ENCODE measurements at regions not wholly inside any gene's neighbourhood (a gene's known extent, or its start where the extent isn't known, plus 50 kb on each side); places are given as distances from the start of the nearest gene placed in this dataset.

DNA sequence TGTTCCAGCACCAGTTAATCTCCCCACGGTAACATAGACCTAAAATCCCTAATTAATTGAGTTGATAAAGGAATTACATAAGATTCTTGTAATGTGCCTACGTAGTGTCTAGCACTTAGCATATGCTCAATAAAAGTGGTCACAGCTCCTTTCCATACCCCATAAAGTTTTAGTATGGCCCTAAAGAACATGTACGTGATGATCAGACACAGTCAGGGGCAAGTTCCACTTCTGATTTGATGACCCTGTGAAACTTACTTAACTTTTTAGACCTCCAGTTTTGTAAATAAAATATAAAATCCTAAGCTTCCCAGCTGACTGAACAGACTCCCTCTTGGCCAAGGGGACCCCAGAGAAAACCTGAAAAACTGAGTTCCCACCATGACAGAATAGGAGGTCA is 391.3 kb upstream of the ERCC4 start:
- ChIA-PET CTCF (ENCODE audit: partially characterized antibody) (no interaction called here), POLR2A (ENCODE audit: partially characterized antibody) (no interaction called here)
- no peak overlapping the region for H3K4me3 ChIP-seq (ENCODE audit: low read length in 2 of 2)
- no peaks in the 10 kb centered on the region for H3K27me3 ChIP-seq (ENCODE audit: insufficient read depth, low read length)
- H3K27ac ChIP-seq (ENCODE audit: low read depth, low read length) = no peak overlapping the region
- H3K36me3 Mint-ChIP-seq = no peaks in the 10 kb centered on the region
- H3K36me3 ChIP-seq (ENCODE audit: insufficient read depth, low read length) = no peaks in the 10 kb centered on the region
- no peak overlapping the region for H3K4me3 Mint-ChIP-seq
- intact Hi-C loops (cut with micrococcal nuclease) = no loop called here
- no peaks in the 10 kb centered on the region for H3K4me1 Mint-ChIP-seq
- no peaks in the 10 kb centered on the region for H3K9me3 ChIP-seq (ENCODE audit: control insufficient read depth in 1 of 2, low read length in 2 of 2)
- H3K27me3 Mint-ChIP-seq = no peaks in the 10 kb centered on the region
- no peak overlapping the region for H3K27ac Mint-ChIP-seq
- DNase-seq = no peak
- H3K4me1 ChIP-seq (ENCODE audit: insufficient read depth, low read length) = no peaks in the 10 kb centered on the region
- H3K9me3 Mint-ChIP-seq = peaks cover 0 to 11% (median 4%) of the 10 kb centered on the region in 8 donors

- Histone ChIP-seq H3K4me3 (ENCODE audit: low read length in 2 of 2) (no peak overlapping the region), H3K36me3 (ENCODE audit: insufficient read depth, low read length) (no peaks in the 10 kb centered on the region), H3K27me3 (ENCODE audit: insufficient read depth, low read length) (no peaks in the 10 kb centered on the region), H3K27ac (ENCODE audit: low read depth, low read length) (no peak overlapping the region), H3K9me3 (ENCODE audit: control insufficient read depth in 1 of 2, low read length in 2 of 2) (no peaks in the 10 kb centered on the region), H3K4me1 (ENCODE audit: insufficient read depth, low read length) (no peaks in the 10 kb centered on the region)
- H3K4me3 Mint-ChIP-seq = no peak overlapping the region
- no peaks in the 10 kb centered on the region for H3K27me3 Mint-ChIP-seq
- no peaks in the 10 kb centered on the region for H3K36me3 Mint-ChIP-seq
- ChIA-PET POLR2A (ENCODE audit: partially characterized antibody) (no interaction called here), CTCF (ENCODE audit: partially characterized antibody) (no interaction called here)
- DNase-seq = no peak
- intact Hi-C loops (cut with micrococcal nuclease) = no loop called here
- no peaks in the 10 kb centered on the region for H3K4me1 Mint-ChIP-seq
- no peak overlapping the region for H3K27ac Mint-ChIP-seq
- H3K9me3 Mint-ChIP-seq = peaks cover 0 to 11% (median 5%) of the 10 kb centered on the region in 8 donors
Measured at GRCh38 chr16:13529193-13529982, 390.6 kb upstream of the ERCC4 start.

DNA sequence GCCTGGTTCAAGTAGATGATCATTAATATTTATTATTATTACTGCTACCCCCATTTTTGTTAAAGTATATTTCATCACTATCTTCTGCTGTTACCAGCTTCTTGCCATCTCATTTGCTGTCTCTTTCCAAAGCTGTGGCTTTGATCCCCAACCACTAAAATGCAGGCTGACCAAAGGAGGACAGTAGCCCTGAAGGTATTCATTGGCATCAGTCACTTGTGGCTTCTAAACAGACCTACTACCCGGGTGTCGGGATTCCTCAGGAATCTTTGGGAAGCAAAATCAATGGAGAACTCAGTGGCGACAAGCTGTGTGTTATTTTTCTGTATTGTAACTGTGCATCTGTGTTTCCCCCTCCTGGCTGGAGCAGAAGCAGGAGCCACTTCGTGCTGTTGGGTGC is 379.2 kb upstream of the ERCC4 start:
- H3K27ac ChIP-seq (ENCODE audit: low read depth, low read length) = no peak overlapping the region
- Mint-ChIP-seq H3K9me3 (peaks cover 2 to 11% (median 4%) of the 10 kb centered on the region in 8 donors), H3K4me1 (no peaks in the 10 kb centered on the region), H3K4me3 (no peak overlapping the region), H3K36me3 (no peaks in the 10 kb centered on the region), H3K27me3 (no peaks in the 10 kb centered on the region), H3K27ac (no peak overlapping the region)
- no peak for DNase-seq
- CTCF ChIA-PET (ENCODE audit: partially characterized antibody) = no interaction called here
- intact Hi-C loops (cut with micrococcal nuclease) = no loop called here
- no peaks in the 10 kb centered on the region for H3K36me3 ChIP-seq (ENCODE audit: insufficient read depth, low read length)
- H3K4me3 ChIP-seq (ENCODE audit: low read length in 2 of 2) = no peak overlapping the region
- POLR2A ChIA-PET (ENCODE audit: partially characterized antibody) = no interaction called here
- H3K9me3 ChIP-seq (ENCODE audit: control insufficient read depth in 1 of 2, low read length in 2 of 2) = no peaks in the 10 kb centered on the region
- no peaks in the 10 kb centered on the region for H3K27me3 ChIP-seq (ENCODE audit: insufficient read depth, low read length)
- H3K4me1 ChIP-seq (ENCODE audit: insufficient read depth, low read length) = no peaks in the 10 kb centered on the region

GRCh38 chr16:13542284-13542683 is 377.7 kb upstream of the ERCC4 start:
- Histone ChIP-seq H3K9me3 (ENCODE audit: control insufficient read depth in 1 of 2, low read length in 2 of 2) (no peaks in the 10 kb centered on the region), H3K4me3 (ENCODE audit: low read length in 2 of 2) (no peak overlapping the region), H3K27me3 (ENCODE audit: insufficient read depth, low read length) (no peaks in the 10 kb centered on the region), H3K36me3 (ENCODE audit: insufficient read depth, low read length) (no peaks in the 10 kb centered on the region), H3K4me1 (ENCODE audit: insufficient read depth, low read length) (no peaks in the 10 kb centered on the region), H3K27ac (ENCODE audit: low read depth, low read length) (no peak overlapping the region)
- Mint-ChIP-seq H3K36me3 (no peaks in the 10 kb centered on the region), H3K27me3 (no peaks in the 10 kb centered on the region), H3K27ac (no peak overlapping the region), H3K4me1 (no peaks in the 10 kb centered on the region), H3K9me3 (peaks cover 0 to 6% (median 4%) of the 10 kb centered on the region in 8 donors), H3K4me3 (no peak overlapping the region)
- CTCF ChIA-PET (ENCODE audit: partially characterized antibody) = no interaction called here
- no peak for DNase-seq
- intact Hi-C loops (cut with micrococcal nuclease) = no loop called here
- POLR2A ChIA-PET (ENCODE audit: partially characterized antibody) = no interaction called here

- no peak overlapping the region for H3K27ac Mint-ChIP-seq
- ChIA-PET CTCF (ENCODE audit: partially characterized antibody) (no interaction called here), POLR2A (ENCODE audit: partially characterized antibody) (no interaction called here)
- H3K27me3 ChIP-seq (ENCODE audit: insufficient read depth, low read length) = no peaks in the 10 kb centered on the region
- no peak for DNase-seq
- no peaks in the 10 kb centered on the region for H3K4me1 Mint-ChIP-seq
- H3K4me3 Mint-ChIP-seq = no peak overlapping the region
- H3K4me1 ChIP-seq (ENCODE audit: insufficient read depth, low read length) = no peaks in the 10 kb centered on the region
- no peaks in the 10 kb centered on the region for H3K36me3 ChIP-seq (ENCODE audit: insufficient read depth, low read length)
- peaks cover 0 to 6% (median 4%) of the 10 kb centered on the region in 8 donors for H3K9me3 Mint-ChIP-seq
- H3K4me3 ChIP-seq (ENCODE audit: low read length in 2 of 2) = no peak overlapping the region
- no peaks in the 10 kb centered on the region for H3K9me3 ChIP-seq (ENCODE audit: control insufficient read depth in 1 of 2, low read length in 2 of 2)
- intact Hi-C loops (cut with micrococcal nuclease) = no loop called here
- H3K27ac ChIP-seq (ENCODE audit: low read depth, low read length) = no peak overlapping the region
- no peaks in the 10 kb centered on the region for H3K36me3 Mint-ChIP-seq
- no peaks in the 10 kb centered on the region for H3K27me3 Mint-ChIP-seq
Measured at GRCh38 chr16:13543850-13544249, 376.1 kb upstream of the ERCC4 start.

- CTCF ChIA-PET (ENCODE audit: partially characterized antibody) = no interaction called here
- Histone ChIP-seq H3K9me3 (ENCODE audit: control insufficient read depth in 1 of 2, low read length in 2 of 2) (no peaks in the 10 kb centered on the region), H3K36me3 (ENCODE audit: insufficient read depth, low read length) (no peaks in the 10 kb centered on the region), H3K27me3 (ENCODE audit: insufficient read depth, low read length) (no peaks in the 10 kb centered on the region), H3K27ac (ENCODE audit: low read depth, low read length) (no peak overlapping the region), H3K4me1 (ENCODE audit: insufficient read depth, low read length) (no peaks in the 10 kb centered on the region), H3K4me3 (ENCODE audit: low read length in 2 of 2) (no peak overlapping the region)
- intact Hi-C loops (cut with micrococcal nuclease) = no loop called here
- Mint-ChIP-seq H3K9me3 (peaks cover 0 to 6% (median 3%) of the 10 kb centered on the region in 8 donors), H3K27me3 (no peaks in the 10 kb centered on the region), H3K4me3 (no peak overlapping the region), H3K4me1 (no peaks in the 10 kb centered on the region), H3K36me3 (no peaks in the 10 kb centered on the region), H3K27ac (no peak overlapping the region)
- DNase-seq = no peak
- POLR2A ChIA-PET (ENCODE audit: partially characterized antibody) = no interaction called here
Measured at GRCh38 chr16:13545271-13545670, 374.7 kb upstream of the ERCC4 start.

GRCh38 chr16:13550254-13550653 is 369.7 kb upstream of the ERCC4 start:
- POLR2A ChIA-PET (ENCODE audit: partially characterized antibody) = no interaction called here
- no peaks in the 10 kb centered on the region for H3K9me3 ChIP-seq (ENCODE audit: control insufficient read depth in 1 of 2, low read length in 2 of 2)
- H3K4me3 Mint-ChIP-seq = no peak overlapping the region

More at GRCh38 chr16:13550254-13550653, 369.7 kb upstream of the ERCC4 start:
- Histone ChIP-seq H3K4me1 (ENCODE audit: insufficient read depth, low read length) (no peaks in the 10 kb centered on the region), H3K27me3 (ENCODE audit: insufficient read depth, low read length) (no peaks in the 10 kb centered on the region), H3K27ac (ENCODE audit: low read depth, low read length) (no peak overlapping the region), H3K4me3 (ENCODE audit: low read length in 2 of 2) (no peak overlapping the region), H3K36me3 (ENCODE audit: insufficient read depth, low read length) (no peaks in the 10 kb centered on the region)
- Mint-ChIP-seq H3K27ac (no peak overlapping the region), H3K9me3 (peaks cover 0 to 11% (median 3%) of the 10 kb centered on the region in 8 donors), H3K4me1 (no peaks in the 10 kb centered on the region), H3K27me3 (peaks cover 0 to 1% of the 10 kb centered on the region in 2 donors), H3K36me3 (no peaks in the 10 kb centered on the region)
- DNase-seq = no peak
- intact Hi-C loops (cut with micrococcal nuclease) = no loop called here
- CTCF ChIA-PET (ENCODE audit: partially characterized antibody) = no interaction called here
